ENCODE measurements at regions not wholly inside any gene's neighbourhood (a gene's known extent, or its start where the extent isn't known, plus 50 kb on each side); places are given as distances from the start of the nearest gene placed in this dataset.

GRCh38 chrX:16222151-16222550, 54.9 kb downstream of the MAGEB17 start:
- DNase-seq (ENCODE audit: low read depth) = no peak

- DNase-seq (ENCODE audit: low read depth) = no peak
Measured at GRCh38 chrX:16223385-16223784, 56.1 kb downstream of the MAGEB17 start.

GRCh38 chrX:16239211-16239610, 71.9 kb downstream of the MAGEB17 start:
- no peak for DNase-seq (ENCODE audit: low read depth)

- DNase-seq (ENCODE audit: low read depth) = no peak
Measured at GRCh38 chrX:16240231-16240905, 73.1 kb downstream of the MAGEB17 start.

- no peak for DNase-seq (ENCODE audit: low read depth)
Measured at GRCh38 chrX:16240968-16241367, 73.7 kb downstream of the MAGEB17 start.

- no peak for DNase-seq (ENCODE audit: low read depth)
Measured at GRCh38 chrX:16250296-16250695, 83.0 kb downstream of the MAGEB17 start.

- no peak for DNase-seq (ENCODE audit: low read depth)
Measured at GRCh38 chrX:16251782-16252181, 84.5 kb downstream of the MAGEB17 start.

GRCh38 chrX:16258882-16259281, 91.6 kb downstream of the MAGEB17 start:
- DNase-seq (ENCODE audit: low read depth) = no peak

- DNase-seq (ENCODE audit: low read depth) = no peak
Measured at GRCh38 chrX:16267431-16267830, 100.2 kb downstream of the MAGEB17 start.

GRCh38 chrX:16268206-16268605, 100.9 kb downstream of the MAGEB17 start:
- DNase-seq (ENCODE audit: low read depth) = no peak

- DNase-seq (ENCODE audit: low read depth) = no peak
Measured at GRCh38 chrX:16278927-16279326, 111.6 kb downstream of the MAGEB17 start.

- no peak for DNase-seq (ENCODE audit: low read depth)
Measured at GRCh38 chrX:16282209-16282608, 114.9 kb downstream of the MAGEB17 start.

- DNase-seq (ENCODE audit: low read depth) = no peak
Measured at GRCh38 chrX:16284842-16285241, 117.6 kb downstream of the MAGEB17 start.

GRCh38 chrX:16290997-16291396, 123.7 kb downstream of the MAGEB17 start:
- no peak for DNase-seq (ENCODE audit: low read depth)

GRCh38 chrX:16300831-16301230, 133.6 kb downstream of the MAGEB17 start:
- DNase-seq (ENCODE audit: low read depth) = no peak

GRCh38 chrX:16304751-16305150, 137.5 kb downstream of the MAGEB17 start:
- no peak for DNase-seq (ENCODE audit: low read depth)

GRCh38 chrX:16305187-16305586, 137.9 kb downstream of the MAGEB17 start:
- no peak for DNase-seq (ENCODE audit: low read depth)

GRCh38 chrX:16307950-16308349, 140.7 kb downstream of the MAGEB17 start:
- no peak for DNase-seq (ENCODE audit: low read depth)

- DNase-seq (ENCODE audit: low read depth) = no peak
Measured at GRCh38 chrX:16308773-16309172, 141.5 kb downstream of the MAGEB17 start.

GRCh38 chrX:16310326-16310725, 143.0 kb downstream of the MAGEB17 start:
- no peak for DNase-seq (ENCODE audit: low read depth)

GRCh38 chrX:16311671-16312070, 144.4 kb downstream of the MAGEB17 start:
- no peak for DNase-seq (ENCODE audit: low read depth)

- DNase-seq (ENCODE audit: low read depth) = no peak
Measured at GRCh38 chrX:16312761-16313623, 145.7 kb downstream of the MAGEB17 start.

- DNase-seq (ENCODE audit: low read depth) = no peak
Measured at GRCh38 chrX:16316331-16316730, 149.1 kb downstream of the MAGEB17 start.

GRCh38 chrX:16319929-16320328, 152.6 kb downstream of the MAGEB17 start:
- no peak for DNase-seq (ENCODE audit: low read depth)

Data from stimulated activated CD8-positive, alpha-beta memory T cell treated with anti-CD3 and anti-CD28 coated beads, Interleukin-4, amount 100 ng/mL, for 24 hours (primary cell).